Progenitor cell of endocrine pancreas (in vitro differentiated cells): ENCODE measurements at regions not wholly inside any gene's neighbourhood (a gene's known extent, or its start where the extent isn't known, plus 50 kb on each side); places are given as distances from the start of the nearest gene placed in this dataset.

Experiments
- DNase-seq: peaks from one replicate; pipeline ENCODE4 v3.0.0; 2021; ENCODE audit warnings: low spot score; ENCODE audit not compliant: unreplicated experiment
- H3K27ac Mint-ChIP-seq: 2 replicates; pipeline ENCODE4 v1.8.0; 2021; ENCODE audit warnings: mild to moderate bottlenecking, moderate library complexity, mixed read lengths
- H3K27me3 Mint-ChIP-seq: 2 replicates; pipeline ENCODE4 v1.8.0; 2021; ENCODE audit warnings: mixed read lengths
- H3K36me3 Mint-ChIP-seq: 2 replicates; pipeline ENCODE4 v1.8.0; 2022; ENCODE audit warnings: mixed read lengths; ENCODE audit not compliant: insufficient read depth
- H3K4me1 Mint-ChIP-seq: 2 replicates; pipeline ENCODE4 v1.8.0; 2021; ENCODE audit warnings: low read depth, mixed read lengths
- H3K4me3 Mint-ChIP-seq: 2 replicates; pipeline ENCODE4 v1.8.0; 2021; ENCODE audit warnings: low read depth, mild to moderate bottlenecking, moderate library complexity, mixed read lengths
- H3K9me3 Mint-ChIP-seq: 2 replicates; pipeline ENCODE4 v1.8.0; 2021; ENCODE audit warnings: low read depth, mixed read lengths
- CTCF ChIP-seq: fragments of 200-600 bp; sonication (generic); IDR thresholded peaks from one replicate; pipeline ENCODE4 v1.5.0; 2021; ENCODE audit warnings: antibody characterized with exemption, mild to moderate bottlenecking; ENCODE audit not compliant: unreplicated experiment

- Mint-ChIP-seq H3K27ac (peak overlapping the region; percentile 22), H3K36me3 (no peaks in the 10 kb centered on the region), H3K27me3 (no peaks in the 10 kb centered on the region), H3K4me3 (no peak overlapping the region), H3K9me3 (no peaks in the 10 kb centered on the region), H3K4me1 (peaks cover 7% of the 10 kb centered on the region)
- no peak for DNase-seq
- TF ChIP-seq CTCF: no peak
Observed at GRCh38 chr2:8405334-8405733, 276.5 kb upstream of the ID2 start.

GRCh38 chr2:8406271-8406670, 275.6 kb upstream of the ID2 start:
- no peak for TF ChIP-seq CTCF
- Mint-ChIP-seq H3K27me3 (no peaks in the 10 kb centered on the region), H3K36me3 (no peaks in the 10 kb centered on the region), H3K4me3 (no peak overlapping the region), H3K4me1 (peaks cover 7% of the 10 kb centered on the region), H3K9me3 (no peaks in the 10 kb centered on the region), H3K27ac (no peak overlapping the region)
- DNase-seq: no peak

- TF ChIP-seq CTCF: no peak
- Mint-ChIP-seq H3K9me3 (no peaks in the 10 kb centered on the region), H3K27me3 (no peaks in the 10 kb centered on the region), H3K4me1 (peaks cover 12% of the 10 kb centered on the region), H3K36me3 (no peaks in the 10 kb centered on the region), H3K4me3 (no peak overlapping the region), H3K27ac (no peak overlapping the region)
- no peak for DNase-seq
Observed at GRCh38 chr2:8407332-8407731, 274.5 kb upstream of the ID2 start.

GRCh38 chr2:8408560-8409460, 273.0 kb upstream of the ID2 start:
- no peak for TF ChIP-seq CTCF
- Mint-ChIP-seq H3K27ac (peak overlapping the region; percentile 50), H3K9me3 (no peaks in the 10 kb centered on the region), H3K27me3 (no peaks in the 10 kb centered on the region), H3K4me1 (peaks cover 21% of the 10 kb centered on the region), H3K4me3 (no peak overlapping the region), H3K36me3 (no peaks in the 10 kb centered on the region)
- DNase-seq: no peak

- no peak overlapping the region for H3K27ac Mint-ChIP-seq
- H3K4me3 Mint-ChIP-seq: no peak overlapping the region
- H3K9me3 Mint-ChIP-seq: no peaks in the 10 kb centered on the region
- peaks cover 17% of the 10 kb centered on the region for H3K4me1 Mint-ChIP-seq
- H3K36me3 Mint-ChIP-seq: no peaks in the 10 kb centered on the region
- no peak for DNase-seq
- no peak for TF ChIP-seq CTCF
- H3K27me3 Mint-ChIP-seq: no peaks in the 10 kb centered on the region
Observed at GRCh38 chr2:8409461-8410260, 272.2 kb upstream of the ID2 start.
